Dendritic cell treated with granulocyte-macrophage colony-stimulating factor and Interleukin-4, amounts not matched to agents 40 ng/mL and 50 ng/mL, for 4 days (primary cell): ENCODE measurements at regions not wholly inside any gene's neighbourhood (a gene's known extent, or its start where the extent isn't known, plus 50 kb on each side); places are given as distances from the start of the nearest gene placed in this dataset.

Experiments used
- H3K27ac Mint-ChIP-seq: one replicate; pipeline ENCODE4 v1.8.0; 2022; ENCODE audit warnings: mild to moderate bottlenecking, mixed read lengths
- H3K27me3 Mint-ChIP-seq: one replicate; pipeline ENCODE4 v1.8.0; 2022; ENCODE audit warnings: mild to moderate bottlenecking, mixed read lengths
- H3K36me3 Mint-ChIP-seq: one replicate; pipeline ENCODE4 v1.8.0; 2022; ENCODE audit warnings: low read depth, mixed read lengths
- H3K4me1 Mint-ChIP-seq: one replicate; pipeline ENCODE4 v1.8.0; 2022; ENCODE audit warnings: low read depth, mixed read lengths
- H3K4me3 Mint-ChIP-seq: one replicate; pipeline ENCODE4 v1.8.0; 2022; ENCODE audit warnings: mild to moderate bottlenecking, moderate library complexity, mixed read lengths
- H3K9me3 Mint-ChIP-seq: one replicate; pipeline ENCODE4 v1.8.0; 2022; ENCODE audit warnings: mixed read lengths
- intact Hi-C: fragments of 100-400 bp; cut with micrococcal nuclease; formaldehyde crosslinking; loops from one replicate; pipeline ENCODE4 v1.15.0; 2022

GRCh38 chr2:58448065-58448507 is 207.0 kb upstream of the FANCL start:
- Mint-ChIP-seq H3K4me3 (no peak overlapping the region), H3K27ac (no peak overlapping the region), H3K4me1 (peaks cover 19% of the 10 kb centered on the region), H3K36me3 (no peaks in the 10 kb centered on the region), H3K27me3 (no peaks in the 10 kb centered on the region), H3K9me3 (no peaks in the 10 kb centered on the region)
- intact Hi-C loops = loop anchor here (2.0 to 5.0 kb wide), 2 partner anchors 543 to 686 kb away; no protein-coding TSS in a partner anchor

GRCh38 chr2:58447586-58447985 is 206.5 kb upstream of the FANCL start:
- Mint-ChIP-seq H3K36me3 (no peaks in the 10 kb centered on the region), H3K4me3 (no peak overlapping the region), H3K27ac (no peak overlapping the region), H3K9me3 (no peaks in the 10 kb centered on the region), H3K27me3 (no peaks in the 10 kb centered on the region), H3K4me1 (peaks cover 19% of the 10 kb centered on the region)
- intact Hi-C loops = loop anchor here (5.0 kb wide), 1 partner anchor 685 kb away; no protein-coding TSS in a partner anchor

DNA sequence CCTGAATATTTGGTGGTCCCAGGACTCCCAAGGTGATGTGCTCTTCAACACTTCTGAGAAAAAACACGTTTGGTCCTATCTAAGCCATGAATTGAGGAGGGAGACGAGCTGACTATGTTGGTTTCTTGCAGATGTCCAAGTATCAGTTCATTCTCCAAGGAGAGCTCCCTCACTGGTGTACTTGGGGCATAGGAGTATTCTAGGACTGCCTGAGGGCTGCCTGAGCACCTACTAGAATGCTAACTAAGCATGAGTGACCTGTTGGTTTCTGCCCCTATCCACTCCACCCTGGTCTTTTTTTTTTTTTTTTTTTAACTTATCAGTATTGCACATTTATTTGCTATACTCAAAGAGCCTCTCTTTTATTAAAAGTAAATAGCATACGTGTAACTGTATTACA is 200.5 kb upstream of the FANCL start:
- H3K36me3 Mint-ChIP-seq = no peaks in the 10 kb centered on the region
- intact Hi-C loops = no loop called here
- H3K4me3 Mint-ChIP-seq = no peak overlapping the region
- H3K27ac Mint-ChIP-seq = no peak overlapping the region
- no peaks in the 10 kb centered on the region for H3K4me1 Mint-ChIP-seq
- H3K27me3 Mint-ChIP-seq = no peaks in the 10 kb centered on the region
- no peaks in the 10 kb centered on the region for H3K9me3 Mint-ChIP-seq

GRCh38 chr2:58436872-58437271 is 195.7 kb upstream of the FANCL start:
- no peaks in the 10 kb centered on the region for H3K27me3 Mint-ChIP-seq
- H3K4me1 Mint-ChIP-seq = no peaks in the 10 kb centered on the region
- no peaks in the 10 kb centered on the region for H3K9me3 Mint-ChIP-seq
- intact Hi-C loops = no loop called here
- H3K27ac Mint-ChIP-seq = no peak overlapping the region
- no peaks in the 10 kb centered on the region for H3K36me3 Mint-ChIP-seq
- H3K4me3 Mint-ChIP-seq = no peak overlapping the region

GRCh38 chr2:58435246-58435645 is 194.1 kb upstream of the FANCL start:
- Mint-ChIP-seq H3K9me3 (no peaks in the 10 kb centered on the region), H3K27me3 (no peaks in the 10 kb centered on the region), H3K4me3 (no peak overlapping the region), H3K36me3 (no peaks in the 10 kb centered on the region), H3K27ac (no peak overlapping the region), H3K4me1 (no peaks in the 10 kb centered on the region)
- intact Hi-C loops = no loop called here

GRCh38 chr2:58434692-58435091 is 193.6 kb upstream of the FANCL start:
- no peaks in the 10 kb centered on the region for H3K36me3 Mint-ChIP-seq
- no peaks in the 10 kb centered on the region for H3K9me3 Mint-ChIP-seq
- H3K27ac Mint-ChIP-seq = no peak overlapping the region

DNA sequence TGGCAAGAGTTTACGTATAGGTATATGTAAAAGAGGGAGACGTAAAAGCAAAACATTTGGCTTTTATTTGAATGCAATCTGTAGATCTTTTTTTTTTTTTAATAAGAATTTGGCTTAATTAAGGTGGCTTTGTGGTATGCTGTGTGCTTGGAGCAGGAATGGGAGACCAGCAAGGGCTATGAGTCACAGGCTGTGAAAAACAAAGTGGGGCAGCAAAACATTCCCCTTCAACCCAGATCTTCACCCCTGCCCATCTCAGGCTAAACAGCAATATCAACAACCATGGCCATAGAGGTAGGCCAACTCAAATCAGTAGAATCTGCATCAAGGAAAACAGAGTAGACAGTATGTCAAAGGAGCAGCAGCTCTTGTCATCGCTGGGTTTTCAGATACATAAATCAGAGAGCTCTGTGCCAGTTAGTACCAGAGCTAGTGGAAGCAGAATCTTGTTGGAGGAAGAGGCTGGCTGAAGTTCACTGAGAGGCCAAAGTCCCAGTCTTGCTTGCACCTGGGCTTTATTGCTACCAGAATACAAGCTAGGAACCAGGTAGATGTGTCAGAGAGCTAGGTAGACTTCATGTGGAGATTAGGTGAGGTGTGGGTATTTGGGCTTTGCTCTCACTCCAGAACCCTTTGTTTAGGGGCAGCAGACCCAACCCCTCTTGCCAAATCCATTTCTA is 191.5 kb upstream of the FANCL start:
- Mint-ChIP-seq H3K27me3 (peaks cover 17% of the 10 kb centered on the region), H3K9me3 (no peaks in the 10 kb centered on the region), H3K4me3 (no peak overlapping the region)

More at GRCh38 chr2:58434692-58435091, 193.6 kb upstream of the FANCL start:
- H3K27me3 Mint-ChIP-seq = no peaks in the 10 kb centered on the region
- no peak overlapping the region for H3K4me3 Mint-ChIP-seq
- intact Hi-C loops = no loop called here
- no peaks in the 10 kb centered on the region for H3K4me1 Mint-ChIP-seq

DNA sequence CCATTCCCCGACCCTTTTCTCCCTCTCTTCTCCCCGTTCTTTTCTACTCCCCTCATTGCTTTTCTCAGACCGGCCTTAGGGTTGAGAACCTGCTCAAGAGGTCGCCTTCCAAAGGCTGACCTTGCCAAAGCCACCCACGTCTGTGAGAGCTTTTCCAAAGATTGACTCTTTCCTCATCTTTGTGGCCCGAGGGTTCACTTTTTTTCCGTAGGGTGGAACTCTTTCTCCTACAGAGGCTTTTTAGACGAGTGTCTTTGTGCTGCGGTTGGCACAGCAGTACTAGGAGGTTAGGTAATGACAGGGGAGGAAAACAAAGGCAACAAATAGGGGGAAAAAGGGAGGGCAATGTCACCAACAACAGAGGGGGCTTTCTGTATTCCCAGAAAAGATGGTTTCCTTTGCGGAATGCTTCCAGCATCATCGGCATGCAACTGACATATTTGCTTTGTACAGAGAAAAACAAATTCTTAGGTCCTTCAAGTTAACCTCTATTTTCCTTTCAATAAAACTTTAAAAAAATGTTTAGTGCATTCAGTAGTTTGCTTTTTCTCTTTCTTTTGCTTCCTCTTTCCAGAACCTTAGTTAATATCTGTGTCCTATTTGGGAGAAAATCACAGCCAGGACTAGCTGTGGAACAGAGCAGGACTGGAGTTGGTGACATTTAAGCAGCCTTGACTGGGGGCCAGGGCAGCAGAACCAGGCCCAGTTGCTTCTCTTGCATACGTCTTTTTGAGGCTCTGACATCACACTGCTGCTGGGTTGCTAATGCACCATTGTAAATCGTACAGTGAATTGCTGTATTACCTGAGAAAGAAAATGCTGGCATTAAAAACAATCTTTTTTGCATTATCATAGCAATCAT is 188.1 kb upstream of the FANCL start:
- Mint-ChIP-seq H3K4me1 (peaks cover 11% of the 10 kb centered on the region), H3K9me3 (no peaks in the 10 kb centered on the region), H3K27ac (no peak overlapping the region), H3K4me3 (peak overlapping the region; percentile 57), H3K36me3 (no peaks in the 10 kb centered on the region), H3K27me3 (peaks cover 22% of the 10 kb centered on the region)
- intact Hi-C loops = no loop called here

More for the DNA sequence above, 191.5 kb upstream of the FANCL start:
- Mint-ChIP-seq H3K4me1 (peaks cover 9% of the 10 kb centered on the region), H3K27ac (no peak overlapping the region), H3K36me3 (no peaks in the 10 kb centered on the region)
- intact Hi-C loops = no loop called here

DNA sequence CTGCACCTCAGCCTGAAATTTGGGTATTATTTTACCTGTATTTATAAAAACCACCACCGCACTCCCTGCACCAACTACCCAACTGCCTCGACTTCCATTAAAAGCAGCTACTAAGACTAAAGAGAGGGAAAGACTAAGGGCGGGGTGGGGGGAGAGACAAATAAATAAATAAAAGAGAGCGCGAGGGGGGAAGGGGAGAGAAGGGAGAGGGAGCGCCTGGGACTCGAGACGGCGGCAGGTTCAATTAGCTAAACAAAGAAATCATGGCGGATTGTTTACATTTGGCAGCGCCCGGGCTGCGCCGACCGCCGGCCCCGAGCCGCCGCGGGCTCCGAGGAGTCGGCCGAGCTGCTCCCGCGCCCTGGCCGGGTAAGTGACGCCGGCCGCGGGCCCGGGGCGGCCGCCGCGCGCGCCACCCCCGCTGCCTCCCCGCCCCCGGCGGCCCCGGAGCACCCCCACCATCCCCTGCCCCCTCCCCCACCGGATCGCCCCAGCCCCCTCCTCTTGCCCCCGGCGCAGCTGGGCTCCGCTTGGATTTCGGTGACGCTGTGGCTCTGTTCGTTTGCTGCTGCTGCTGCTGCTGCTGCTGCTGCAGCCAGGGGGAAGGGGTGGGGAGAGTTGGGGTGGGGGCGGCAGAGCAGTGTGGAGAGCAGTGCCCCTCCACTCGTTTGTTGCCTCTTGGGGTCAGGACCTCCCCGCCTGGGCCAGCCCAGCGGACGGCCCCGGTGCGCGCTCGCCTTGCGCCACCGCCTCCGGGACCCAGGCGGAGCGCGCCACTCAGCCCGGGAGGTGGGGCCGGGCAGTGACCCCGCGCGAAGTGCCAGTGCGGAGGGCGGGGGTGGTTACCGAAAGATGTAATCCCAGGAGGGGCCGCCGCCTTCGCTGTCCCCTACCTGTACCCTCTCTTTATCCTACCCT is 187.2 kb upstream of the FANCL start:
- H3K27ac Mint-ChIP-seq = no peak overlapping the region
- peaks cover 22% of the 10 kb centered on the region for H3K27me3 Mint-ChIP-seq
- H3K4me3 Mint-ChIP-seq = peak overlapping the region; percentile 67
- H3K9me3 Mint-ChIP-seq = no peaks in the 10 kb centered on the region
- no peaks in the 10 kb centered on the region for H3K36me3 Mint-ChIP-seq
- intact Hi-C loops = no loop called here
- H3K4me1 Mint-ChIP-seq = peaks cover 11% of the 10 kb centered on the region

DNA sequence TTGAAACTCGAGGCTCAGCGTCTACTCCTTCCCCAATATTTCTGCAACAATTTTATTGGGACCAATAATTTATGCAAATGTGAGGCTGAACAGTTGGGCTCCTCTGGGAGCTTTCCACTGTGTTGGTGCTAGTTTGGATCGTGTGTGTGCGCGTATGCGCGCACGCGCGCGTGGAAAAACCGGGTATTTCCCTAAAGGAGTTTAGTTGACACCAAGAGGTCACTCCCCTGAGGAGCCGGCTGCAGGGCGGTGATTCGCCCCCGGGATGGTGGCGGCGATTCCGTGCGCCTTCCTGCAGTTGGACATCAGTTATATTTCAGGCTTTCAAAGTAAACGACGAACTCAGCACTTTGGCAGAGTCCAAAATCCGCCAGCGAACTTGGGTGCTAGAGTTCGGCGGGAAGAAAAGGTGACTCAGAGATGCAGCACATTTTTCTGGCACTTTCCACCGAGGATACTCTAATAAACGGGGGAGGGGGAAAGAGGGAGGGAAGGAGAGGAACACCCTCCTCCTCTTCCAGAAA is 186.5 kb upstream of the FANCL start:
- no peaks in the 10 kb centered on the region for H3K36me3 Mint-ChIP-seq
- H3K27me3 Mint-ChIP-seq = peaks cover 22% of the 10 kb centered on the region
- no peak overlapping the region for H3K27ac Mint-ChIP-seq
- H3K9me3 Mint-ChIP-seq = no peaks in the 10 kb centered on the region
- peak overlapping the region; percentile 67 for H3K4me3 Mint-ChIP-seq
- intact Hi-C loops = no loop called here
- peaks cover 11% of the 10 kb centered on the region for H3K4me1 Mint-ChIP-seq

DNA sequence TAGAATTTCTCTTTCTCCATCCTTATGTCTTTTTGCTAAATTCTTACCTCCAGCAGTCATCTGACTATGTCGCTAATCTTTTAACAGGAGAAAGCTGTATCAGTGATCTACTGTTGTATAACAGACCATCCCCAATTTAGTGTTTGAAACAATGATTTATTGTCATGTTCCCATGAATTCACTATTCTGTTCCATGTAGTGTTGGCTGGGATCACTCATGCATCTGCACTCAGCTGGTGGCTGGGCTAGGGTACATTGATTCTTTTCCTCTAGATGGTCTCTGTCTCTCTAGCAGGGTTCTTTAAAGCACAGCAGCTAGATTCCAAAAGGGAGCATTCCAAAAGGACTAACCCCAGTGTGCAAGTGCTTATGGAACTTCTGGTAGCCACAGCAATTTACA is 184.2 kb upstream of the FANCL start:
- Mint-ChIP-seq H3K4me3 (no peak overlapping the region), H3K4me1 (peaks cover 16% of the 10 kb centered on the region), H3K27me3 (peaks cover 22% of the 10 kb centered on the region), H3K9me3 (no peaks in the 10 kb centered on the region), H3K36me3 (no peaks in the 10 kb centered on the region), H3K27ac (no peak overlapping the region)
- intact Hi-C loops = no loop called here

DNA sequence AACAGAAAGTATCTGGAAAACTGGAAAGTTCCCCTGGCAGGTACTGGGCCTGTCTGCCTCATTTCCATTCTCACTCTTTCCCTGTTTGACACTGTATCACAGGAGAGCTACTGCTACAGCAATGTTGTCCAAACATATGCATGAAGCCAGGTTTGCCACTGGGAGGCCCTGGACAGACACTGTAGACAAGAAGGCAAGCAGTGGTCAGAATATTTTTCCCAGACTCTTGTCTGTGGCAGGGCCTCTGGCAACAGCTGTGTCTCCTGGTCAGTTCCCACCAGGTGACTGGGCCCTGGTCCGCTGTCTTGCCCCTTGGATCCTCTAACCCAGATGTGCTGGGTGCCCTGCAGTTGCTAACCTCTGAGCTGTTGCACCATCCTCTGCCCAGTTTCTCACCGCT is 178.9 kb upstream of the FANCL start:
- Mint-ChIP-seq H3K4me1 (peaks cover 4% of the 10 kb centered on the region), H3K27me3 (no peaks in the 10 kb centered on the region), H3K27ac (no peak overlapping the region), H3K36me3 (no peaks in the 10 kb centered on the region), H3K9me3 (no peaks in the 10 kb centered on the region), H3K4me3 (no peak overlapping the region)
- intact Hi-C loops = no loop called here

DNA sequence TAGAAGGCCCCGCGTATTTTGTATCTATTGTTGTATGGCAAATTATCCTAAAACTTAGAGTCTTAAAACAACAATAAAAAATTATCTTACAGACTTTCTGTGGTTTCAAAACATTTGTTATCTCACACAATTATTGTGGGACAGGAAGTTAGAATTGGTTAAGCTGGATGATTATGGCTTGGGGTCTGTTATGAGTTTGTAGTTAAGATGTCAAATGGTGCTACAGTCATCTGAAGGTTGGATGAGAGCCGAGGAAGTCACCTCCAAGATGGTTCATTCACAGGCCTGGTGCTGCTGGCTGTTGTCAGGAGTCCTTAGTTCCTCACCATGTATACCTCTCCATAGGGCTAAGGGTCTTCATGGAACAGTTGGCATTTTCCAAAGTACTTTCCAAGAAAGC is 175.6 kb upstream of the FANCL start:
- Mint-ChIP-seq H3K27me3 (no peaks in the 10 kb centered on the region), H3K4me1 (peaks cover 4% of the 10 kb centered on the region), H3K27ac (no peak overlapping the region), H3K36me3 (no peaks in the 10 kb centered on the region), H3K4me3 (no peak overlapping the region), H3K9me3 (no peaks in the 10 kb centered on the region)
- intact Hi-C loops = no loop called here
